GM12872 (cell line): ENCODE measurements at regions not wholly inside any gene's neighbourhood (a gene's known extent, or its start where the extent isn't known, plus 50 kb on each side); places are given as distances from the start of the nearest gene placed in this dataset.

ENCODE experiments used
- TF ChIP-seq, protein P1 (sequence below): IDR thresholded peaks from 3 replicates; pipeline ENCODE4 v1.5.1; 2011; ENCODE audit warnings: low read depth, mild to moderate bottlenecking, low read length, moderate library complexity; ENCODE audit not compliant: insufficient read depth

DNA sequence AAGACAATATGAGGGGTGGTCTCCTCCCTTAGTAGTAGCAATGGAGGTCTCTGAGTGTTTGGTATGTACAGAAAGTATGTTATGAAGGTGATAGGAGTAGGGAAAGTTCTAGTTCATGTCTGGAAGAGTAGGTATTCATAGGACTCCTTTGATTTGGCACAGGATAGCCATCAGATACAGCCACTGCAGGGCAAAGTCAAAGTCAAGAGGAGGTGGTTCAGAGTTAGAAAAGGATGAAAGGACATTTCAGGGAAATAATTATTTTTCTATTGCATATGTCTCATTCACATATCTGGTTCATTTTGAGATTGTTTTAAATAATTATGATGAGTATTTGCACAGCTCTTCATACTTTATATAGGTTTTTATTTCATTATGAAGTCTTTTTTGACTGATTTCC is 381.1 kb downstream of the MFSD1 start:
- TF ChIP-seq, protein P1, sequence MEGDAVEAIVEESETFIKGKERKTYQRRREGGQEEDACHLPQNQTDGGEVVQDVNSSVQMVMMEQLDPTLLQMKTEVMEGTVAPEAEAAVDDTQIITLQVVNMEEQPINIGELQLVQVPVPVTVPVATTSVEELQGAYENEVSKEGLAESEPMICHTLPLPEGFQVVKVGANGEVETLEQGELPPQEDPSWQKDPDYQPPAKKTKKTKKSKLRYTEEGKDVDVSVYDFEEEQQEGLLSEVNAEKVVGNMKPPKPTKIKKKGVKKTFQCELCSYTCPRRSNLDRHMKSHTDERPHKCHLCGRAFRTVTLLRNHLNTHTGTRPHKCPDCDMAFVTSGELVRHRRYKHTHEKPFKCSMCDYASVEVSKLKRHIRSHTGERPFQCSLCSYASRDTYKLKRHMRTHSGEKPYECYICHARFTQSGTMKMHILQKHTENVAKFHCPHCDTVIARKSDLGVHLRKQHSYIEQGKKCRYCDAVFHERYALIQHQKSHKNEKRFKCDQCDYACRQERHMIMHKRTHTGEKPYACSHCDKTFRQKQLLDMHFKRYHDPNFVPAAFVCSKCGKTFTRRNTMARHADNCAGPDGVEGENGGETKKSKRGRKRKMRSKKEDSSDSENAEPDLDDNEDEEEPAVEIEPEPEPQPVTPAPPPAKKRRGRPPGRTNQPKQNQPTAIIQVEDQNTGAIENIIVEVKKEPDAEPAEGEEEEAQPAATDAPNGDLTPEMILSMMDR, result no peak

DNA sequence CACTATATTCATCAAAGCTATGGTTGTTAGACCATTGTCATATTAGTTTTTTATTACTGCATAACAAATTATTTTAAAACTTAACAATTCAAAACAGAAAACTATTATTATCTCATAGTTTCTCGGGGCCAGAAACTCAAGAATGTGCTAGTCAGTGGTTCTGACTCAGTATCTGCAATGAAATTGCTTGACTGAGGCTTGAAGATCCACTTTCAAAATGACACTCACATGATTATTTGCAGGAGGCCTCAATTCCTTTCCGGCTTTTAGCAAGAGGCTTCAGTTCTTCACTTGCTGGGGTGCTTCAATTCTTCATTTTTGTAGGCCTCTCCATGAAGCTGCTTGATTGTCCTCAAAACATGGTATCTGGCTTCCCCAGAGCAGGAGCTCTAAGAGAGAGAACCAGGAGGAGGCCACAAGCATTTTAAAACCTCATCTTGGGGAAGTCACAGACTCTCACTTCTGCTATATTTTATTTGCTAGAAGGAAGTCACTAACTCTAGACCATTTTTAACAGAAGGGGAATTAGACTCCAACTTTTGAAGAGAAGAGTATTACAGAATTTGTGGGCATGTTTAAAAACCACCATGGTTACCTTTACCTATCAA is 383.7 kb downstream of the MFSD1 start:
- TF ChIP-seq, protein P1, result no peak

DNA sequence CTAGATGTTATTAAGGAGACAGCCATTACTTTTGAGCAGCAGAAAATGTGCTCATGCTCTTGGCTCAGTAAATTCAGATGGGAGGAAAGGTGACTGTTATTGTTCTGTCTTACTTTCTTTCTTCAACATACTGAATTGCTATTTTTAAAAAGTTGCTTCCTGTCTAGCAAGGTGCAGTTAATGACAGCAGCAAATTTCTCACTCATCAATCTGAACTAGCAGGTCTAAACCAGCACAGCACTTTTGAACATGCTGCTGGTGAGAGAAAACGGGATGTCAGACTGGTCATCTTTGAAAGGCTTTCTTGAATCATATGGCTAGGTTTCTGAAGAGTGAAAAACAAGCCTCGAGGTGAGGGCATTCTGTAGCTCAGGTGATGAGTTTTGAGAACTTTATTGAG is 384.7 kb downstream of the MFSD1 start:
- TF ChIP-seq, protein P1, result no peak

DNA sequence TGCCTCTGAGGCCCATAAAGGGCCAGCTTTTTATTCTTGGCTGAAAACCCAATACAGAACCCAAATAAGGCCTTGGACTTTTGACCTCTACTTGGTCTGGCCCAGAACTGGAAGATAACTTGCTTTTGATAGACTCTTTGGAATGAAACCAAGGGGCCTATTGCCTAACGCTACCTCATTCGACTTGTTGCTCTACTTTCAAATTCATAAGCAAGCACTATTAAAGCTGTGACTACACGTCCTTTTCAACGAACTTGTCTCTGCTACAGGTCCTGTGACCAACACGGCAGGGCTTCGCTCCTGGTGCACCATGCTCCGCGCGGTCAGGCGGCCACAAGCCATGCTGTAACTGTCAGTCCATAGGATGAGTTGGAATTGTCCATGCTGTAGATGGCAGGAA is 385.4 kb downstream of the MFSD1 start:
- TF ChIP-seq, protein P1, result no peak

DNA sequence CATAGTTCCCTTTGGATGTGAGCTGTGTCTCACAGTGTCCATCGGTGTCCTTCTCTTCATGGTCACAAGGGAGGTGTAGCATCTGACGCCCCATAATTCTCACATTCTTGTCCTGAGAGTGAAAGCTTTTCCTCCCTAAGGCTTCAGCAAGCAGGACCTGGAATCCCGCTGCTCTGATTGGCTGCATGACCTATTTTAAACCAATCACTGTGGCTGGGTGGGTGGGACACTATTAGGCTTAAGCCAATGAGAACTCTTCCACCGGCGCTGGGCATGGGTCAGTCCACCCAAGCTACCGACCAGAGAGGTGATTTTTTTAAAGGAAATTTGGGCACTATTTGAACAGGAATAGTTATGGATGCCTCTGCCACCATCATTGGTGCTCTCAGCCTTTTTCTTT is 385.9 kb downstream of the MFSD1 start:
- TF ChIP-seq, protein P1, result no peak

DNA sequence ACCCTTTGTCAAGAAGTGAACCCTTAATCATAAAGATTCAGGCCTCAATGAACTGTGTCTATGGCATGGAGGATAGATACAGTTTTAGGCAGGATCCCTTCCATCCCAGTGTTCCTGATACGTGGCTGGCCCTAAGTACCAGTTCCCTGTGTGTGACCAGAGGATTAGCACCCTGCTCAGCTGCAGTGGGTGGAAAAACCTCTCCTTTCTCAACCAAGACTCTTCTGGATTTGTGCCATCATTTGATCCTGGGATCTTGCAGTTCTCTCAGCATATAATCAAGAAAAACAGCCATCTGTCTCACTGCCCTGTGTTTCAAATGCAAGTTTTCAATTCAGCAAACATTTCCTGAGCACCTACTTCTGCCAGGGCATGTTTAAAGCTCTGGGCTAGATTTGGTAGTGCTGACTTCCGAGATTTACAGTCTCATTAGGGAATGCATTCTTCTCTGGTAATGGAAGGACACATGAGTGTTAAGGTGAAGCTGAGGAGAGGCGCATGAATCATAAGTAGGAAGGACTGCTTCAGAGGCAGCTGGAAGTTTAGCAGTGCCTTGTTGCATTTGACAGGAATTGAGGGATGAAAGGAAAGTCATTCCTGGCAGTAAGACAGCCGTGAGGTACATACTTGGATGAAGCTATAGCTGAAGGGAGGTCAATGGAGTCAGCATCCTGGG is 388.3 kb downstream of the MFSD1 start:
- TF ChIP-seq, protein P1, result no peak

DNA sequence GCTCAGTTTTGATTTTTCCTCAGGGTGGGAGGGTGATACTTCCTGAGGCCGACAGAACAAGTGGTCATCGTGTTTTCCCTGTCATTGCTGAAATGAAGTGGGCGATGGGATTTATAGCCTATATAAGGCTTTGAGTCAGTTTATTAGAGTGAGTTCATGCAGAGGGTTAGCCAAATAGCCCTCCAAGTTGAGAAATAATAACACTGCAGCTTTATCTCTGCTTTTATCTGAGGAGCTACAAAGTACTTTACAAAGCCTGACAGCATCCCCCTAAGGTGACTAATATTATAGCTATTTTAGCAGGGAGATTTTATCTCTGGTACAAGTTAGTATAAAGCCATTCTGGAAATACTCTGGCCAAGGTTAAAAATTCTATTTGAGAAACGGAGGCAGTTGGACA is 389.6 kb downstream of the MFSD1 start:
- TF ChIP-seq, protein P1, result no peak
